Kidney glomerular epithelial cell (primary cell): ENCODE measurements at regions not wholly inside any gene's neighbourhood (a gene's known extent, or its start where the extent isn't known, plus 50 kb on each side); places are given as distances from the start of the nearest gene placed in this dataset.

ENCODE experiments used
- DNase-seq: peaks from one replicate; lab custom pipeline; 2025; lab: John Stamatoyannopoulos, UW

GRCh38 chr1:57722285-57722978 lies 298.6 kb upstream of the DAB1 start:
- no peak for DNase-seq

DNA sequence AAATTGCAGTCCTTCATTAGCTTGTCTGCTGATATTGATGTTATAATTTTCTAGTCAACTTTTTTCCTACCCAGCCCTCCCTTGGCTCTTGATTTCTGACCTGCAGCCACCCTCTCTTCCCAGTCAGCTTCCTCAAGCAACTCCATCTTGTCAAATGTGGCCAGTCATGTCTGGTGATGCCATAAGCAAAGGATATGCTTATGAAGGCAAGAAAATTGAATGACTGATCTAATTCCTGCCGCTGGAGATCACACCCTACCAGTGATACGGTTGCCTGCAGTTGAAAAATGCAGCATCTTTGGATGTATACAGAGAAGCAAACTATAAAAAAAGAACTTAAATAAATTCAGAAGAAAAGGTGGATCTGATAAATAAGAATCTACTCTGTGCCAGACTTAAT lies 297.1 kb upstream of the DAB1 start:
- DNase-seq: no peak

DNA sequence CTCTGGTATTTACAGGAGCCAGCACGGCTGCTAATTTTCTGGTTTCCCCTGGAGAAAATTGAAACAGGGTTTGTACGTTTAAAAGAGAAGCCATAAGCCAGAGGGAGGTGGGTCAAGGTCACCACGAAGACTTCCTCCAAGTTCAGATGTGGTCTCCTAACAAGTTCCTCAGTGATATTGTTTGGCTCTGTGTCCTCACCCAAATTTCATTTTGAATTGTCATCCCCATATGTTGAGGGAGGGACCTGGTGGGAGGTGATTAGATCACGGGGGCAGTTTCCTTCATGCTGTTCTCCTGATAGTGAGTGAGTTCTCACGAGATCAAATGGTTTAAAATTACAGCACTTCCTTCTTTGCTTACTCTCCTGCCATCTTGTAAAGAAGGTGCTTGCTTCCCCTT lies 295.4 kb upstream of the DAB1 start:
- DNase-seq: no peak

- no peak for DNase-seq
Measured at GRCh38 chr1:57713501-57713900, 289.6 kb upstream of the DAB1 start.

DNA sequence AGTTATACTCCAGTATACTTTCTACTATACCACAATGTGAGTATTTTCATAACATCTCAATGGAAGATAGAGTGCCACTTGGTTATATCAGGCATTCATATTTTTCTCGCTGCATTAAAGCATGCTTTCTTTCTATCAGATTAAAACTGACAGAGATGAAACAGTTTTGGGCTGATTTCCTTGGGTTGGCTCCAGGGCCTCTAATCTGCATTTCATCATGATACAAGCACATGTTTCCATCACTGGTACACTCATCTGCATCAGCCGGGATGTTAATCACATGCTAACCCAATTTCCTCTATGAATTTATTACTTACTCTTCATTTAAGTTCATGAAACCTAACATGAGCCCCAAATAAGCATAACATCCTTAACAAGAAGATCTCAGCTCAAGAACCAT lies 289.0 kb upstream of the DAB1 start:
- DNase-seq: no peak

- DNase-seq: no peak
Measured at GRCh38 chr1:57711326-57711725, 287.5 kb upstream of the DAB1 start.

DNA sequence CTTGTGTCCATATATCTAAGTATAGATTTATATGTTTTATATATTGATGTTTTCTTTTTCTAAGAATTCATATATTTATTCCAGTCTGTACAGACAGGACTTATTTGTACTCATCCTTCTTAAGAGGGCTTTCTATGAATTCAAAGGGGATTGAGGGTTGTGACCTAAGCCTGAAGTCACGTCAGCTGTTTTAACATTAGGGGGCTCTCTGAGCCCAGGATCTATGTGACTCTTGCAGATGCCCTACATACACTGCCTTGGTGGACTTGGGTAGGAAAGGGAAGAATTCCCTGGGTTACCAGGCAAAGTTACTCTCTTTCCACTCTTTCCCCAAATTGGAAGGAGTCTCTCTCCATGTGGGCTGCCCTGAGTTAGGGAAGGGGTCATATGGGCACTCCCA lies 283.8 kb upstream of the DAB1 start:
- DNase-seq: no peak

DNA sequence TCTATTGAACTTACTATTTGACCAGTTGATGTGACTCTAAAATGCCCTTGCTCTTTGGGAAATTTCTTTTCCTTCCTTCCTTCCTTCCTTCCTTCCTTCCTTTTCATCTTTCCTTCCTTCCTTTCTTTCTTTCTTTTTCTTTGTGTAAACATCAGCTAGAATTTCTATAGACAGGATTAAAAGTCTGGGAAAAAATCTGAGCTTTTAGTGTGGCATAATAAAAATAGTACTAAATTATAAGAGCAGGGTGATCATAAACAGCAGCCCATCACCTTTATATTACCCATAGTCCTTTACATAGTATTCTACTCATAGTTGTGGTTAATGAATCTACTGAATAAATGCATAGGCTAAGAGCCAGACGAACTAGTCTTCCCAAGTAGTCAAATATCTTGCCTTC lies 281.0 kb upstream of the DAB1 start:
- no peak for DNase-seq

- no peak for DNase-seq
Measured at GRCh38 chr1:57704231-57704630, 280.4 kb upstream of the DAB1 start.

- DNase-seq: no peak
Measured at GRCh38 chr1:57696904-57697303, 273.0 kb upstream of the DAB1 start.

DNA sequence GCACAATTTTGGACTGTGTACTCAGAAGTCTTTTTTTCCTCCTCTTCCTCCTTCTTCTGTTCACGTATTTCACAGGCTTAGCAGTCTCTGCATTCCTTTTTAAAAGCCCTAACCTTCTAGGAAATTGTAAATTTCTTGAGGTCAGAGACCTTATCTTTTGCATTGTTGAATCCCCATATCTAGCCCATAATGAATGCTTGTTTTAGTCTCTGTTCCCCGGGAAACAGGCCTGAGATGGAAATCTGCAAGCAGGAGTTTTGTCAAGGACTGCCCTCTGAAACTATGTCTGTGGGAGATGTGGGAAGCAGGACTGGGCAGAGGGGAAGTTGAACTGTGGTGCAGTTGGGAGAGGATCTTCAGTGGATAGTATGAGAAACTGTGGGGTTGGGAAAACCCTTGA lies 272.2 kb upstream of the DAB1 start:
- no peak for DNase-seq

GRCh38 chr1:57686306-57686705 lies 262.4 kb upstream of the DAB1 start:
- no peak for DNase-seq

- no peak for DNase-seq
Measured at GRCh38 chr1:57683037-57683942, 259.4 kb upstream of the DAB1 start.

DNA sequence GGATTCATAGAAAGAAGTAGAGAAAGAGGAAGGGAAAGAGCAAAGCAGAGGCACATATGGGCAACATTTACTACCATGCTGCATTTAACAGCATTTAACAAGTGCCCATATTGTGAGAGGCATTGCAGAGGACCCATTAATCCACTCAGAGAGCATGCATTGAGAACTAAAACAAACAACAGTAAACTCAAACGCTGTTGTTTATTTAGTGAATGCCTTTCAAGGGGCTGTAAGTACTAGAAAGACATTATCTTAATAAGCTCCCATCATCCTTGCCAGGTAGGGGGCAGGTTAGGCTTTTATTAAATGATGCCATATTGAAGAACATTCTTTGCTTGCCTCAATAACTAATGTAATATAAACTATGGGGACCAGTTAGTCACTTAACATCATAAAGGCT lies 254.3 kb upstream of the DAB1 start:
- DNase-seq: no peak

GRCh38 chr1:57675776-57676175 lies 251.9 kb upstream of the DAB1 start:
- no peak for DNase-seq

DNA sequence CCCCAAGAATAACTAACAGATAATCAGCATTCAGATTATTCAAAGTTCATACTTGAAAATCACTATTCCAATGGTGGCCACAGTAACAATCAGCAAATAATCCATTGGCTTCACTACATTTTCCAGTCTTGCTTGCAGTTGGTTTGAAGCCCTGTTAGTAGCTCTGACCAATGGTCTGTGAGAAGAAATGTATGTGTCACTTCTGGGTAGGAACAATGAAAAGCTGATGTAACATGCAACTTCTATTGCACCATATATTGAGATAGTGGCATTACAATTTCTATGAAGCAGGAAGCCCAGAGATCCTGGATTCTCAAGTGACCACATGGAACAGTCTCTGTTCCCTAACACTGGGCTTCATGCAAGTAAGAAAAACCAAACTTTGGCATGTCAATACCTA lies 250.9 kb upstream of the DAB1 start:
- DNase-seq: no peak

DNA sequence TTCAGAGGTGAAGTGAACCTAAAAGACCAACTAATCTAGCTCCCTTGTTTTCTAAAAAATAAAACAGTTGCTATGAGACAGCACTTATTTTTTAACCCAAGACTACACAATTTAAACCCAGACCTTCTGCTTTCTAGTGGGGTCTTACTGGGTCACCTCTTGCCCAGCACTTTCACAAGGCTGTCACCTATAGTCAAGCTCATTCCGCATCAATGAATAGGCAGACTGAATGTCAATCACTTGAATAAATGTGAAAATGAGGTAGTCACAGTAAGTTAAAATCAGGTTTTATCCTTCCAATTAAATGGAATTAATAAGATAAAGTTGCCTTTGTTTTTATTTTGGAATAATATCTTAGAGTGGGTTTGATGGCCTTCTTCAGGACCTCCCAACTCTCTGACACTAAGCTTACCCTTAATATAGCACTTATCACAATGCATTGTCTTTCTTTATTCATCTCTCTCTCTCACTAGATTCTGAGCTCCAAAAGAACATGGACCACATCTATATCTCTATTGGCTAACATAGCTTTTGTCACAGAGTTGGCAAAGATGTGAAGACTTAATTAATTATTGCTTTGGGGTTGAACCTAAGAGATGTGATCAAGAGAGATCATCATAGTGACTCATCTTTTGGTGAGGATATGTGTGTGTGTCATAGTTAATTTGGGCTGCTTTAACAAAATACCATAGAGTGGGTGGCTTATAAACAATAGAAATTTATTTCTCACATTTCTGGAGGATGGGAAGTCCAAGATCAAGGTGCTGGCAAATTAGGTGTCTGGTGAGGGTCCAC lies 248.7 kb upstream of the DAB1 start:
- DNase-seq: no peak

DNA sequence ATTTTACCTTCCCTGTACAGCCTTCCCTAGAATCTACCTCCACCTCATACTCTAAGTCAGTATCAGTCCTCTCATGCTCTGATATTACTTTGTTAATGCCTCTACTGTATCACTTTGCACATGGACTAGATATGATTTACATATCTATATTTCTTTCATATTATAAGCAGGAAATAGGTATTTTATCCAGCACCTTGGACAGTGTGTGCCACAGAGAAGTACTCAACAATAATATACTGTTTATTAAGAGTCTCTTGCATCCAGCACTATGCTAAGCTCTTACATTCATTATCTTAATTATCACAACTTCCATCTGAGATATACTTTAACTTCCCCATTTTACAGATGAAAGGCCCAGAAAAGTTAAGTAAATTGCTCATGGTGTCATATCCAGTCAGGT lies 247.9 kb upstream of the DAB1 start:
- no peak for DNase-seq

DNA sequence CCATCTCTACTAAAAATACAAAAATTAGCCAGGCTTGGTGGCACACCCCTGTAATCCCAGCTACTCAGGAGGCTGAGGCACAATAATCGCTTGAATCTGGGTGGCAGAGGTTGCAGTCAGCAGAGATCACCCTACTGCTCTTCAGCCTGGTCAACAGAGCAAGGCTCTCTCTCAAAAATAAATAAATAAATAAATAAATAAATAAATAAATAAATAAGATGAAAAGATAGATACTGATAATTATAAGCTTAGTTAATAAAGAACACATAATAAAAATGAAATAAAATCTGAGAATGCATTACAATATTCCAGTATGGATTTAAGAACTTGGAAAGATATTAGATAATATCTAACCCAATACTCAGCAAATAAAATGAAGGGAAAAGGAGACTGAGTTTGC lies 235.9 kb upstream of the DAB1 start:
- DNase-seq: no peak

GRCh38 chr1:57655161-57655560 lies 231.3 kb upstream of the DAB1 start:
- no peak for DNase-seq

DNA sequence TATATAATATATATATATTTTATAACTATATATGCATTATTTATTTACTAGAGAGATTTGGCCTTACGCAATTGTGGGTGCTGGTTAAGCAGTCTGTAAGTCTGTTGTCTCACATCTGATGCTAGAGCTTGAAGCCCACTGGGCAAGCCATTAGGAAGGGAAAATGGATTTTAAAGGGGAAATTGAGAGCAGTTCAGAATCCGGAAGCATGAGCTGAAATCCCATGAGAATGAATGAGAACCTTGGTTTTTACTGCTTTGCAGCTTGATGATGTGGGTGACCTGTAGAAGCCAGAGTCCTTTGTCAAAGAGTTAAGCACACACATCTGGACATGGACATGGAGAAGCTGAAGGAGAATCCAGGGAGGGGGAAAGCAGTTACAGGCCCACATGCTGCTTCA lies 220.8 kb upstream of the DAB1 start:
- DNase-seq: no peak

- no peak for DNase-seq
Measured at GRCh38 chr1:57638239-57638638, 214.4 kb upstream of the DAB1 start.

DNA sequence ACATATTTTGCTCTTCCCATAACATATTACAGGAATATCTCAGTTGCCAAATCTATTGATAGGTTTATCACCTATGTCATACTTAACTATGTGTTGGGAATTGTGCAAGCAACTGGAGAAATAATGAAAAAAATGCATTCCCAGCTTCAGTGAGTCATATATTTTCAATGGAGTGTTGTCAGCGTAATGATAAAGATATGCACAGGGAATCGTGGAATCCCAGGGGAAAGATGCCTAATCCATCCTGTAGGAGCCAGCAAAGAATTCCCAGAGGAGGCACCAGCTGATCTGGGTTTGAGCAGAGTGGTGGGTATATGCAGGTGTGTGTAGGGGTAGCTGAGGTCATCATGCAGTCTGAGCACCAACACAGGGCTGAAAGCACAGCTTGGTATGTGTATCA lies 213.3 kb upstream of the DAB1 start:
- no peak for DNase-seq
